HepG2 (cell line): ENCODE measurements at regions not wholly inside any gene's neighbourhood (a gene's known extent, or its start where the extent isn't known, plus 50 kb on each side); places are given as distances from the start of the nearest gene placed in this dataset.

ENCODE experiments used
- ETV5 ChIP-seq: IDR thresholded peaks from 2 replicates; pipeline ENCODE4 v1.6.1; 2018; ENCODE audit warnings: missing biosample characterization, missing genetic modification reagents, inconsistent platforms, borderline replicate concordance
- FOXA1 ChIP-seq, 2 experiments: fragments of 450-650 bp in 1 of 2; sonication (generic) in 1 of 2; formaldehyde crosslinking in 1 of 2; IDR thresholded peaks; 2 replicates each; pipeline versions ENCODE4 v1.4.0 to v1.6.1; 2016 to 2020; ENCODE audit warnings: missing genetic modification reagents in 1 of 2
- NRL ChIP-seq: sonication (generic); formaldehyde crosslinking; IDR thresholded peaks from 2 replicates; pipeline ENCODE4 v1.5.0; 2020; ENCODE audit warnings: missing genetic modification reagents, mild to moderate bottlenecking, moderate library complexity, borderline replicate concordance
- PRPF4 ChIP-seq: fragments of 200-400 bp; formaldehyde crosslinking; IDR thresholded peaks from 2 replicates; pipeline ENCODE4 v1.6.1; 2016; ENCODE audit warnings: low read length, low read depth; ENCODE audit not compliant: poor library complexity, severe bottlenecking
- TBX2 ChIP-seq: sonication (generic); formaldehyde crosslinking; IDR thresholded peaks from 2 replicates; pipeline ENCODE4 v1.5.0; 2020; ENCODE audit warnings: missing genetic modification reagents, mild to moderate bottlenecking, borderline replicate concordance
- ZNF329 ChIP-seq: sonication (generic); formaldehyde crosslinking; IDR thresholded peaks from 2 replicates; pipeline ENCODE4 v1.9.0; 2021; ENCODE audit warnings: low read depth, mild to moderate bottlenecking, missing genetic modification reagents
- ZSCAN25 ChIP-seq: sonication (generic); formaldehyde crosslinking; IDR thresholded peaks from 2 replicates; pipeline ENCODE4 v1.8.0; 2022; ENCODE audit warnings: mild to moderate bottlenecking, missing genetic modification reagents
- TF ChIP-seq, protein P1 (sequence below): IDR thresholded peaks from 2 replicates; pipeline ENCODE4 v1.6.1; 2016; ENCODE audit warnings: missing compliant biosample characterization, missing genetic modification reagents, borderline replicate concordance
- TF ChIP-seq, protein P2 (sequence below): sonication (generic); formaldehyde crosslinking; IDR thresholded peaks from 2 replicates; pipeline ENCODE4 v1.5.0; 2020; ENCODE audit warnings: missing genetic modification reagents, mild to moderate bottlenecking, borderline replicate concordance
- TF ChIP-seq, protein P3 (sequence below): sonication (generic); formaldehyde crosslinking; IDR thresholded peaks from 2 replicates; pipeline ENCODE4 v1.4.0; 2020; ENCODE audit warnings: mild to moderate bottlenecking, missing genetic modification reagents
- TF ChIP-seq, protein P4 (sequence below): sonication (generic); formaldehyde crosslinking; IDR thresholded peaks from 2 replicates; pipeline ENCODE4 v1.8.0; 2022; ENCODE audit warnings: missing genetic modification reagents, mild to moderate bottlenecking, inconsistent platforms, borderline replicate concordance
- TF ChIP-seq, protein P5 (sequence below), 2 experiments: sonication (generic) in 1 of 2; formaldehyde crosslinking in 1 of 2; IDR thresholded peaks; 2 replicates each; pipeline versions ENCODE4 v1.5.1 to v1.6.1; 2011 to 2020; ENCODE audit warnings: borderline replicate concordance in 1 of 2, low read depth in 1 of 2, low read length in 1 of 2, mild to moderate bottlenecking in 1 of 2, missing genetic modification reagents in 1 of 2, moderate library complexity in 1 of 2

DNA sequence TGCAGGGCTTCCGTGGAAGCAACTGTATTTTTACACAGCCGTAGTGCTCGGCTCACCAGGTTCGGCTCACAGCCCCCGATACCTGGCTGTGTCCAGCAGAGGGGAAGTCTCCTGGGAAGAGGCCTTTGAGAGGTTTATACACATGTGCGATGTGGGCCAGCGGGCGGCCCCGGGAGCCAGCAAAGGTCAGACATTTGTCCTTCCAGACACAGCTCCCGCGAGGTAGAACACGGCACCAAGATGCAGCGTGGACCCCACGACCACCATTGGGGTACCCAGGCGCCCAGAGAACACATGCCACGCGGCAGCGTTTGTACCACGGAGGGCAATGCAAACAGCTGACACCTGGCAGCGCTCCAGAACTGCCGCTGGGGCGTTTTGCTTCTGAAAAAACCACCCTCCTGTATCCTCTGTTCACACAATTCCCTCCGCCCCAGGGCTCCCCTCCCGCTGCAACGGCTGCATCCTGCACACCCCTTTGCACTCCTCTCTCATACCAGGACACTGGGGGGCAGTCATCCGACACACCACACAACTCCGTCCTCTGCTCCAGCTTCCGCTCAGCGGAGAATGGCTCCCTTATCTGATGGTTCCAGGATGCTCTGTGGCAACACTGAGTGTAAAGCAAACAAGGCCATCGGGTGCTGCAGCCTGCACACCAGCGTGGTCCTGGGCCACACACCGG is 235.3 kb downstream of the SYK start (continued):
- TF ChIP-seq, protein P1, sequence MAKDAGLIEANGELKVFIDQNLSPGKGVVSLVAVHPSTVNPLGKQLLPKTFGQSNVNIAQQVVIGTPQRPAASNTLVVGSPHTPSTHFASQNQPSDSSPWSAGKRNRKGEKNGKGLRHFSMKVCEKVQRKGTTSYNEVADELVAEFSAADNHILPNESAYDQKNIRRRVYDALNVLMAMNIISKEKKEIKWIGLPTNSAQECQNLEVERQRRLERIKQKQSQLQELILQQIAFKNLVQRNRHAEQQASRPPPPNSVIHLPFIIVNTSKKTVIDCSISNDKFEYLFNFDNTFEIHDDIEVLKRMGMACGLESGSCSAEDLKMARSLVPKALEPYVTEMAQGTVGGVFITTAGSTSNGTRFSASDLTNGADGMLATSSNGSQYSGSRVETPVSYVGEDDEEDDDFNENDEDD, result peak; percentile 76; the same call in 1 of the 2 replicates
- TF ChIP-seq TBX2 (CRISPR knock-in tag), result peak; percentile 87
- TF ChIP-seq, protein P2, sequence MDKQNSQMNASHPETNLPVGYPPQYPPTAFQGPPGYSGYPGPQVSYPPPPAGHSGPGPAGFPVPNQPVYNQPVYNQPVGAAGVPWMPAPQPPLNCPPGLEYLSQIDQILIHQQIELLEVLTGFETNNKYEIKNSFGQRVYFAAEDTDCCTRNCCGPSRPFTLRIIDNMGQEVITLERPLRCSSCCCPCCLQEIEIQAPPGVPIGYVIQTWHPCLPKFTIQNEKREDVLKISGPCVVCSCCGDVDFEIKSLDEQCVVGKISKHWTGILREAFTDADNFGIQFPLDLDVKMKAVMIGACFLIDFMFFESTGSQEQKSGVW (CRISPR knock-in tag), result no peak; the same call in 1 of the 2 replicates
- no peak for TF ChIP-seq PRPF4
- TF ChIP-seq, protein P3, sequence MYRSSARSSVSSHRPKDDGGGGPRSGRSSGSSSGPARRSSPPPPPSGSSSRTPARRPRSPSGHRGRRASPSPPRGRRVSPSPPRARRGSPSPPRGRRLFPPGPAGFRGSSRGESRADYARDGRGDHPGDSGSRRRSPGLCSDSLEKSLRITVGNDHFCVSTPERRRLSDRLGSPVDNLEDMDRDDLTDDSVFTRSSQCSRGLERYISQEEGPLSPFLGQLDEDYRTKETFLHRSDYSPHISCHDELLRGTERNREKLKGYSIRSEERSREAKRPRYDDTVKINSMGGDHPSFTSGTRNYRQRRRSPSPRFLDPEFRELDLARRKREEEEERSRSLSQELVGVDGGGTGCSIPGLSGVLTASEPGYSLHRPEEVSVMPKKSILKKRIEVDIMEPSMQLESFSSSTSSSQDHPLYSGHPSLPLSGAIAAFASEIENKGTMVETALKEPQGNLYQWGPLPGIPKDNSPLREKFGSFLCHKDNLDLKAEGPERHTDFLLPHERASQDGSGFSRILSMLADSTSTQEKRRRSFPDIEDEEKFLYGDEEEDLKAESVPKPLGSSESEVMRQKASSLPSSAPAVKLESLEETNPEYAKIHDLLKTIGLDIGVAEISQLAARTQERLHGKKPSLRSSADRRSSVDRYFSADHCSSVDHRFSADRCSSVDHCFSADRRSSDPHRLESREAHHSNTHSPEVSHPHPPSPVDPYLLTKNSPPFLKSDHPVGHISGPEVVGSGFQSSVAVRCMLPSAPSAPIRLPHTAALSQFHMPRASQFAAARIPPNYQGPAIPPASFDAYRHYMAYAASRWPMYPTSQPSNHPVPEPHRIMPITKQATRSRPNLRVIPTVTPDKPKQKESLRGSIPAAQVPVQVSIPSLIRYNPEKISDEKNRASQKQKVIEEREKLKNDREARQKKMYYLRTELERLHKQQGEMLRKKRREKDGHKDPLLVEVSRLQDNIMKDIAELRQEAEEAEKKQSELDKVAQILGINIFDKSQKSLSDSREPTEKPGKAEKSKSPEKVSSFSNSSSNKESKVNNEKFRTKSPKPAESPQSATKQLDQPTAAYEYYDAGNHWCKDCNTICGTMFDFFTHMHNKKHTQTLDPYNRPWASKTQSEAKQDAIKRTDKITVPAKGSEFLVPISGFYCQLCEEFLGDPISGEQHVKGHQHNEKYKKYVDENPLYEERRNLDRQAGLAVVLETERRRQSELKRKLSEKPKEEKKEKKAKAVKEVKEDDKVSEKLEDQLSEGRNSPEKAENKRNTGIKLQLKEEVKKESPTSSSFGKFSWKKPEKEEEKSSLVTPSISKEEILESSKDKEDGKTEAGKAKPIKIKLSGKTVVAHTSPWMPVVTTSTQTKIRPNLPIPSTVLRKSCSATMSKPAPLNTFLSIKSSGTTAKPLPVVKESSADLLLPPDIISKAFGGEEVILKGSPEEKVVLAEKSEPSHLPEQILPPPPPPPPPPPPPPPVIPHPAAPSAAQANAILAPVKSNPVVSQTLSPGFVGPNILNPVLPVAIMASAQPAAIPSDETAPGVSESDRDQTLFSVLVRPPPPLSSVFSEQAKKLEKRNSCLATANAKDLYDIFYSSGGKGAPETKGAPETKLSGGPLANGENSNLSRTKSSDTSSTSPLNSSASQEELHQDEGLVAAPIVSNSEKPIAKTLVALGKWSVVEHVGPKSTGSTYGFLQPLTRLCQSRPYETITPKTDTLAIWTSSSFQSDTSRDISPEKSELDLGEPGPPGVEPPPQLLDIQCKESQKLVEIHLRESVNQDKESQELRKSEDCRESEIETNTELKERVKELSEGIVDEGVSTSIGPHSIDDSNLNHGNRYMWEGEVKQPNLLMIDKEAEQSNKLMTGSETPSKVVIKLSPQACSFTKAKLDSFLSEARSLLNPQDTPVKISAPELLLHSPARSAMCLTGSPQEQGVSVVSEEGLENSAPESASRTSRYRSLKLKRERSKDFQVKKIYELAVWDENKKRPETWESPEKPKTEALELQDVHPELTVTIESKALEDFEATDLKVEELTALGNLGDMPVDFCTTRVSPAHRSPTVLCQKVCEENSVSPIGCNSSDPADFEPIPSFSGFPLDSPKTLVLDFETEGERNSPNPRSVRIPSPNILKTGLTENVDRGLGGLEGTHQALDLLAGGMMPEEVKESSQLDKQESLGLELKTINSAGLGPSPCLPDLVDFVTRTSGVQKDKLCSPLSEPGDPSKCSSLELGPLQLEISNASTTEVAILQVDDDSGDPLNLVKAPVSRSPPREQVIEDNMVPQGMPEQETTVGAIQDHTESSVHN (CRISPR knock-in tag), result no peak
- TF ChIP-seq ZSCAN25 (CRISPR knock-in tag), result peak; percentile 69; the same call in 1 of the 2 replicates
- TF ChIP-seq, protein P4, sequence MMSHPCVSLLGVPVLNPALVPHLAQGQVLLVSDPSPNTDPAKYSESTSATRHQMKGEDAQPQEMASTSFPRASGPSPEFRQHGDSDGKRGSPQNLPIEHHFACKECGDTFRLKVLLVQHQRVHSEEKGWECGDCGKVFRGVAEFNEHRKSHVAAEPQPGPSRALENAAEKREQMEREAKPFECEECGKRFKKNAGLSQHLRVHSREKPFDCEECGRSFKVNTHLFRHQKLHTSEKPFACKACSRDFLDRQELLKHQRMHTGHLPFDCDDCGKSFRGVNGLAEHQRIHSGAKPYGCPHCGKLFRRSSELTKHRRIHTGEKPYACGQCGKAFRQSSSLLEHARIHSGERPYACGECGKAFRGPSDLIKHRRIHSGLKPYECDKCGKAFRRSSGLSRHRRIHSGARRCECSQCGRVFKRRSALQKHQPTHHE (CRISPR knock-in tag), result no peak
- peak; percentile 75; the same call in 1 of the 2 replicates for TF ChIP-seq FOXA1 (IDR thresholded peaks at IDR 0.05)
- peak; percentile 100 for TF ChIP-seq FOXA1 (CRISPR knock-in tag; IDR thresholded peaks at IDR 0.05)
- peak; percentile 86; the same call in 1 of the 2 replicates for TF ChIP-seq NRL (CRISPR knock-in tag)
- 0 out of 2 replicates have a peak, but pooled peaks have one; percentile 63 for TF ChIP-seq ZNF329 (CRISPR knock-in tag)
- TF ChIP-seq ETV5 (CRISPR knock-in tag), result peak; percentile 100
- TF ChIP-seq, protein P5, sequence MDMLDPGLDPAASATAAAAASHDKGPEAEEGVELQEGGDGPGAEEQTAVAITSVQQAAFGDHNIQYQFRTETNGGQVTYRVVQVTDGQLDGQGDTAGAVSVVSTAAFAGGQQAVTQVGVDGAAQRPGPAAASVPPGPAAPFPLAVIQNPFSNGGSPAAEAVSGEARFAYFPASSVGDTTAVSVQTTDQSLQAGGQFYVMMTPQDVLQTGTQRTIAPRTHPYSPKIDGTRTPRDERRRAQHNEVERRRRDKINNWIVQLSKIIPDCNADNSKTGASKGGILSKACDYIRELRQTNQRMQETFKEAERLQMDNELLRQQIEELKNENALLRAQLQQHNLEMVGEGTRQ (IDR thresholded peaks at IDR 0.05; ENCODE audit: low read depth, low read length), result no peak
- TF ChIP-seq, protein P5 (CRISPR knock-in tag; IDR thresholded peaks at IDR 0.05; ENCODE audit: borderline replicate concordance), result no peak
